NT2/D1 (cell line): ENCODE measurements at regions not wholly inside any gene's neighbourhood (a gene's known extent, or its start where the extent isn't known, plus 50 kb on each side); places are given as distances from the start of the nearest gene placed in this dataset.

Experiments used
- DNase-seq: peaks from one replicate; pipeline ENCODE4 v3.0.0-alpha.2; 2011; ENCODE audit warnings: low read depth, low spot score
- H3K27me3 ChIP-seq: 2 replicates; pipeline ENCODE4 v1.6.0; 2011; ENCODE audit warnings: mild to moderate bottlenecking; ENCODE audit not compliant: insufficient read length, insufficient read depth
- H3K36me3 ChIP-seq: 2 replicates; pipeline ENCODE4 v1.6.1; 2011; ENCODE audit warnings: mild to moderate bottlenecking, low read length, mixed read lengths; ENCODE audit not compliant: insufficient read depth, insufficient read length
- H3K4me1 ChIP-seq: 2 replicates; pipeline ENCODE4 v1.5.1; 2011; ENCODE audit not compliant: insufficient read depth, insufficient read length
- H3K4me3 ChIP-seq: 2 replicates; pipeline ENCODE4 v1.5.1; 2011; ENCODE audit warnings: low read depth; ENCODE audit not compliant: insufficient read length
- H3K9ac ChIP-seq: 2 replicates; pipeline ENCODE4 v1.6.0; 2011; ENCODE audit warnings: low read depth; ENCODE audit not compliant: insufficient read length
- H3K9me3 ChIP-seq: 2 replicates; pipeline ENCODE4 v1.5.1; 2011; ENCODE audit warnings: mild to moderate bottlenecking, low read length; ENCODE audit not compliant: insufficient read depth
- SUZ12 ChIP-seq: IDR thresholded peaks from 2 replicates; pipeline ENCODE4 v1.6.1; 2011; ENCODE audit not compliant: insufficient read length, insufficient read depth; ENCODE audit errors: extremely low read depth
- YY1 ChIP-seq: IDR thresholded peaks from 2 replicates; pipeline ENCODE4 v1.6.1; 2011; ENCODE audit not compliant: insufficient read length, insufficient read depth
- ZNF274 ChIP-seq: IDR thresholded peaks from 2 replicates; pipeline ENCODE4 v1.6.1; 2011; ENCODE audit warnings: mild to moderate bottlenecking, low read depth, low read length

DNA sequence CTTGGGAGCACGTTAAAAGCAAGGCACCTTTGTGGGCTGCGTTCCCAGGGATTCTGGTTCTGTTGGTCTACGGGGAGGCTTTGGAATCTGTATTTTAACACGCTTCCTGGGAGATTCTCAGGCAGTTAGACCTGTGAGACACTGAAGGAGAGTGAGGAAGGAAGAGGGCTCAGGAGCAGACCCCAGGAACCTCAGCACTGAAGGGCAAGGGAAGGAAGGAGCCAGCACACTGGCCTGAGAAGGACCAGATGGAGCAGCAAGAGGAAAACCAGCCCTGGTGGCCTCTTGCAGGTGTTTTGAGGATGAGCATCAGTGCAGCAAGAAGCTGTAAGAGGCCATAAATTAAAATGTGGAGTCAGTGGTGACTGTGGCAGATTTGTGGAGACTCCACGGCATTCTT is 146.7 kb downstream of the RPLP1 start:
- Histone ChIP-seq H3K9ac (no peak overlapping the region), H3K4me1 (peaks cover 4% of the 10 kb centered on the region), H3K9me3 (no peaks in the 10 kb centered on the region), H3K4me3 (no peak overlapping the region), H3K36me3 (no peaks in the 10 kb centered on the region), H3K27me3 (no peaks in the 10 kb centered on the region)
- DNase-seq: no peak
- TF ChIP-seq SUZ12 (no peak), YY1 (no peak), ZNF274 (no peak)

GRCh38 chr15:69600556-69601085 is 148.0 kb downstream of the RPLP1 start:
- H3K36me3 ChIP-seq: no peaks in the 10 kb centered on the region
- no peaks in the 10 kb centered on the region for H3K27me3 ChIP-seq
- H3K9ac ChIP-seq: no peak overlapping the region
- no peak for TF ChIP-seq SUZ12
- no peak overlapping the region for H3K4me3 ChIP-seq
- H3K4me1 ChIP-seq: no peaks in the 10 kb centered on the region
- no peak for DNase-seq
- H3K9me3 ChIP-seq: no peaks in the 10 kb centered on the region

DNA sequence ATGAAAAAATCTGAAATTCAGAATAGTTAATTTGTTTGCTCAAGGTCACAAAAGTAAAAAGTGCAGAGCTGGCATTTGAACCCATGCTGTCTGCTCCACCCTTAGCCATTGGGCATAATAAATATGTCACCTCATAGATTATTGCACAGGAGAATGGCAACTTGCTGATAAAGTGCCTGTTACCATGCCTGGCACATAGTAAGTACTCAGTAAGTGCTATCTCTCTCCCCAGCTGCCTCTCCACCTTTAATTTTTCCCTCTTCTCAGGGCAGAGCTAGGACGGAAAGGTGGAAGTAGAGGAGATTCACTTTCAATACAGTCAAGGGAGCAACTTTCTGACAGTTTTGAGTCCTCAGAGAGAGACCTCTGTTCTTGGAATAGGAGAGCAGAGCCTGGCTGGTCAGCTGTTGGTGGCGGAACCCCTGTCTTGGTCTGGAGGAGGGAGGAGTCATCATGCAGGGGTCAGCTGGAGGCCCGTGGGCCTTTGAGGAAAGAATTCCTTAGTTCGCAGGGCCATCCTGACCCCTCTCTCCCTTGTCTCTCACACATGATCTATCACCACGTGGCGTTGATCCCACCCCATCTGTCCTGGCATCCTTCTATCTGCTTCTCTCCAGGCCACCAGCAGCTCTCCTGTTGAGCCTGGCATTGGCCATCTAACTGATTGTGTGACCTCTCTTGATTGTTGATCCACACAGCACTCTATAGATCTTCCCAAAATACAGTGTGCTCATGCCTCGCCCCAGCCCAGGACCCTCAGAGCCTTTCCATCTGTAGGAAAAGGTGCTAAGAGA is 149.3 kb downstream of the RPLP1 start:
- no peak for DNase-seq
- no peak overlapping the region for H3K4me3 ChIP-seq
- no peak overlapping the region for H3K9ac ChIP-seq
- no peaks in the 10 kb centered on the region for H3K9me3 ChIP-seq
- TF ChIP-seq ZNF274: no peak
- TF ChIP-seq YY1: no peak
- TF ChIP-seq SUZ12: no peak
- H3K36me3 ChIP-seq: no peaks in the 10 kb centered on the region
- no peaks in the 10 kb centered on the region for H3K27me3 ChIP-seq
- H3K4me1 ChIP-seq: no peaks in the 10 kb centered on the region

- TF ChIP-seq SUZ12: no peak
- TF ChIP-seq ZNF274: no peak
- TF ChIP-seq YY1: no peak
- no peaks in the 10 kb centered on the region for H3K4me1 ChIP-seq
These were observed 150.3 kb downstream of the RPLP1 start for GRCh38 chr15:69602921-69603320.

DNA sequence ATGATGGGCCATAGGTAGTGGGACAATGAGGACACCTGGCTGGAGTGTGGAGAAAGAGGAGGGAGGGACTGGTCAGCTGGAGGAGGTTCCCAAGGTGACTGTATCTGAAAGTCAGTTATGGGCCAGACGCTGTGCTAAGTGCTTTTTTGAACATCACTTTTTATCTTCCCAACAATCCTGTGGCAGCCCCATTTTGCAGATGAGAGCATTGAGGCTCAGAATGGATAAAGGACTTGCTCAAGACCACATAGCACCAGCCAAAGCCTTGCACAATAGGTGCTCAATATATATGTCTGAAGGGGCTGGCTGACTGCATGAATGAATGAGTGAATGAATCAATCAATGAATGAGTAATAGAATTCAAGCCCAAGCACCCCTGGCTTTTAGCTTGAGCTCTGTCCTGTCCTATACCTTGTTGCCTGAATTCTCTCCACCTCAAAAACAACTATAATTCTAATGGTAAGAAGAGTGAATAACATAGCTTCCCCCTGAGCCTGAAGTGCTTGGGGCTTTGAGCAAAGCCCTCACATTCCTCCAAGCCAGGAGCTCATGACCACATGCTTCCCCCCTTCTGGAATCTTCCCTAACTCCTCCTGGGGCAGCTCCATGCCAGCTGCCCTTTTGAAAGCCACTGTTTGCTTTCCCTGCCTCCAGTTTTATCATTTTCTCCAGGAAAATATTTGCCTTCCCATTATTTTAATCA is 150.9 kb downstream of the RPLP1 start:
- no peaks in the 10 kb centered on the region for H3K36me3 ChIP-seq
- H3K9me3 ChIP-seq: no peaks in the 10 kb centered on the region
- H3K4me3 ChIP-seq: no peak overlapping the region
- no peaks in the 10 kb centered on the region for H3K4me1 ChIP-seq
- H3K27me3 ChIP-seq: no peaks in the 10 kb centered on the region
- H3K9ac ChIP-seq: no peak overlapping the region
- TF ChIP-seq SUZ12: no peak
- no peak for TF ChIP-seq ZNF274
- no peak for TF ChIP-seq YY1
- no peak for DNase-seq

More at GRCh38 chr15:69602921-69603320, 150.3 kb downstream of the RPLP1 start:
- Histone ChIP-seq H3K27me3 (no peaks in the 10 kb centered on the region), H3K36me3 (no peaks in the 10 kb centered on the region), H3K4me3 (no peak overlapping the region), H3K9ac (no peak overlapping the region), H3K9me3 (no peaks in the 10 kb centered on the region)
- DNase-seq: no peak

DNA sequence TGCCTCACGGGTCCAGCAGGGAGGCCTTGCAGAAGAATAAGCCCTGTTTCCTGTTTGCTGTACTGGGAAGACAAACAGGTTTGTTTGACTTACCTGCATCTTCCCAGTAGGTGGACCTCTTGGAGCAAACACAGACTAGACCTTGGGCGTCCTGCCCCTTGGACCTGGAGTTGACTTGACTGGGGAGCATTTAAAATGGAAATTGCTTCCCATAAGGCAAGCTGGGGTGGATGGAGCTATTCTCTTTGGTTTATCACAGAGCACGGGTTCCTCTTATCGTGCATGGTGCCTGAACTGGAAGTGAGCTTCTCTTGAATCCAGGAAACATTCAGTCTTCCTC is 151.4 kb downstream of the RPLP1 start:
- Histone ChIP-seq H3K9me3 (no peaks in the 10 kb centered on the region), H3K9ac (no peak overlapping the region), H3K36me3 (no peaks in the 10 kb centered on the region), H3K4me3 (no peak overlapping the region), H3K27me3 (no peaks in the 10 kb centered on the region), H3K4me1 (no peaks in the 10 kb centered on the region)
- TF ChIP-seq SUZ12 (no peak), YY1 (no peak), ZNF274 (no peak)
- DNase-seq: no peak

DNA sequence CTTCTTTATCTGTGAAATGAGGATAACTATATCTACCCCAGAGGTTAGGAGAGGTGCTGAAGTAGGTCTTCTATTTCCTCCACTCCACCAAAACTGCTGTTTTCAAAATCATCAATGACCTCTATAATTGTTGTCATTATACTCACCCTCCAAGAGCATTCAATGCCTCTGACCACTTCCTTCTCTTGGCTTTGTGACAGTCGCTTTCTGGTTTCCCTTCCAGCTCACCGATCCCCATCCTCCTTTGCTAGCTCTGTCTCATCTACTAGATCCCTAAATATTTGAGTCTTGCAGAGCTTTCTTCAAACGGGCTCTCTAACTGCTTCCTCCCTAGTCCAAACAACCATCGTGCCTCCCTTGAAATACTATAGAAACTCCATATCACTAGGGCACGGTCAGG is 153.5 kb downstream of the RPLP1 start:
- Histone ChIP-seq H3K9ac (no peak overlapping the region), H3K4me3 (no peak overlapping the region), H3K27me3 (no peaks in the 10 kb centered on the region), H3K9me3 (no peaks in the 10 kb centered on the region), H3K36me3 (no peaks in the 10 kb centered on the region), H3K4me1 (no peaks in the 10 kb centered on the region)
- TF ChIP-seq YY1 (no peak), ZNF274 (no peak), SUZ12 (no peak)
- DNase-seq: no peak
